ENCODE measurements at regions not wholly inside any gene's neighbourhood (a gene's known extent, or its start where the extent isn't known, plus 50 kb on each side); places are given as distances from the start of the nearest gene placed in this dataset.

GRCh38 chr6:81241126-81242041, 511.1 kb downstream of the TENT5A start:
- no peak for DNase-seq (ENCODE audit: low read depth)

- DNase-seq (ENCODE audit: low read depth): no peak
These were observed 514.1 kb downstream of the TENT5A start for GRCh38 chr6:81238390-81238789.

GRCh38 chr6:81237226-81237625, 515.3 kb downstream of the TENT5A start:
- DNase-seq (ENCODE audit: low read depth): no peak

- no peak for DNase-seq (ENCODE audit: low read depth)
These were observed 517.0 kb downstream of the TENT5A start for GRCh38 chr6:81235512-81235911.

GRCh38 chr6:81233990-81234389, 518.5 kb downstream of the TENT5A start:
- no peak for DNase-seq (ENCODE audit: low read depth)

- DNase-seq (ENCODE audit: low read depth): no peak
These were observed 523.4 kb downstream of the TENT5A start for GRCh38 chr6:81228912-81229555.

- no peak for DNase-seq (ENCODE audit: low read depth)
These were observed 525.5 kb downstream of the TENT5A start for GRCh38 chr6:81226957-81227356.

GRCh38 chr6:81216668-81217067, 535.8 kb downstream of the TENT5A start:
- no peak for DNase-seq (ENCODE audit: low read depth)

- no peak for DNase-seq (ENCODE audit: low read depth)
These were observed 537.4 kb downstream of the TENT5A start for GRCh38 chr6:81215092-81215432.

GRCh38 chr6:81214414-81215091, 537.9 kb downstream of the TENT5A start:
- DNase-seq (ENCODE audit: low read depth): no peak

- no peak for DNase-seq (ENCODE audit: low read depth)
These were observed 547.8 kb downstream of the TENT5A start for GRCh38 chr6:81204731-81205130.

GRCh38 chr6:81194374-81194773, 558.1 kb downstream of the TENT5A start:
- no peak for DNase-seq (ENCODE audit: low read depth)

- no peak for DNase-seq (ENCODE audit: low read depth)
These were observed 580.3 kb downstream of the TENT5A start for GRCh38 chr6:81172056-81172740.

- DNase-seq (ENCODE audit: low read depth): no peak
These were observed 583.3 kb downstream of the TENT5A start for GRCh38 chr6:81169166-81169565.

GRCh38 chr6:81166770-81167169, 585.7 kb downstream of the TENT5A start:
- no peak for DNase-seq (ENCODE audit: low read depth)

- DNase-seq (ENCODE audit: low read depth): no peak
These were observed 593.5 kb downstream of the TENT5A start for GRCh38 chr6:81158956-81159355.

GRCh38 chr6:81148751-81149150, 603.7 kb downstream of the TENT5A start:
- DNase-seq (ENCODE audit: low read depth): no peak

- DNase-seq (ENCODE audit: low read depth): no peak
These were observed 607.0 kb downstream of the TENT5A start for GRCh38 chr6:81145506-81145905.

- DNase-seq (ENCODE audit: low read depth): no peak
These were observed 608.1 kb downstream of the TENT5A start for GRCh38 chr6:81144346-81144745.

- no peak for DNase-seq (ENCODE audit: low read depth)
These were observed 614.2 kb downstream of the TENT5A start for GRCh38 chr6:81138236-81138635.

- DNase-seq (ENCODE audit: low read depth): no peak
These were observed 621.5 kb downstream of the TENT5A start for GRCh38 chr6:81130969-81131368.

- DNase-seq (ENCODE audit: low read depth): no peak
These were observed 622.4 kb downstream of the TENT5A start for GRCh38 chr6:81130061-81130460.

Measured in stimulated activated CD8-positive, alpha-beta memory T cell treated with anti-CD3 and anti-CD28 coated beads, Interleukin-12 subunit alpha, Interleukin-12 subunit beta, amount 100 ng/mL, for 4 hours (primary cell).